ENCODE measurements at regions not wholly inside any gene's neighbourhood (a gene's known extent, or its start where the extent isn't known, plus 50 kb on each side); places are given as distances from the start of the nearest gene placed in this dataset.

DNA sequence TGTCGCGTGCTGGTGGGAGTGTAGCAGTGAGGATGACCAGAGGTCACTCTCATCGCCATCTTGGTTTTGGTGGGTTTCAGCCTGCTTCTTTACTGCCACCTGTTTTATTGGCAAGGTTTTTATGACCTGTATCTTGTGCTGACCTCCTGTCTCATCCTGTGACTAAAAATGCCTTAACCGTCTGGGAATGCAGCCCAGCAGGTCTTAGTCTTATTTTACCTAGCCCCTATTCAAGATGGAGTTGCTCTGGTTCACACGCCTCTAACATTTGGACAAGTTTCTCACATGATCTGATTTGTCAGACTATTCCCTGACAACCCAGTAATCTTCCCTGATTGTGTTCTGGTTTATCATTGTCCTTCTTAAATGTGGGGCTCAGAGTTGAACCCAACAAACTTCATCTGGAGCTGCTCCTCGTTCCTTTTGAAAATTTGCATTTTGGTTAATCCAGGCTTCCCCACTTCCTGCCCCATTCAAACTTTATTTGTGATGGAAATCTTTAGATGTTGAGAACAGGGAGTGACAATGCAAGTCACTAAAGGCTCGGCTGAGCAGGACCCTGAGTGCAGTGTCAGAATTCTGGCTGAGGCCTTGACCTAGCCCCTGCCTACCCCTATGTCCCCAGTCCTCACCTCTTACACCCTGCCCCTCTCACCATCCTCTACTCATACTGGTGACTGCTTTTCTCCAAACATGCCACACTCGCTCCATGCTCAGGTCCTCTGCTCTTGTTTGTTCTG lies 226.8 kb downstream of the STIM2 start:
- TF ChIP-seq POLR2A (IDR thresholded peaks at IDR 0.05) = no peak
- TF ChIP-seq CTCF (IDR thresholded peaks at IDR 0.05) = no peak
- no peak for TF ChIP-seq POLR2AphosphoS5 (IDR thresholded peaks at IDR 0.05)
